Trophoblast cell (in vitro differentiated cells and primary cell): ENCODE measurements at regions not wholly inside any gene's neighbourhood (a gene's known extent, or its start where the extent isn't known, plus 50 kb on each side); places are given as distances from the start of the nearest gene placed in this dataset.
A peak's percentile ranks its signal among the peaks of the same experiment; 100 is the strongest.

Experiments used
- DNase-seq, 2 donors: peaks; one replicate each; pipeline ENCODE4 v3.0.0-alpha.2; 2016
- H2AFZ ChIP-seq: 2 replicates; pipeline ENCODE4 v1.6.1; 2013; ENCODE audit warnings: low read length, moderate library complexity, mild to moderate bottlenecking; ENCODE audit not compliant: insufficient read depth, poor library complexity
- H2AK5ac ChIP-seq: 2 replicates; pipeline ENCODE4 v1.6.1; 2013; ENCODE audit warnings: mild to moderate bottlenecking, low read length
- H2BK120ac ChIP-seq: 2 replicates; pipeline ENCODE4 v1.6.1; 2013; ENCODE audit warnings: low read length, mild to moderate bottlenecking, moderate library complexity; ENCODE audit not compliant: insufficient read depth, poor library complexity
- H2BK12ac ChIP-seq: 2 replicates; pipeline ENCODE4 v1.6.1; 2013; ENCODE audit warnings: mild to moderate bottlenecking, low read length, moderate library complexity
- H2BK5ac ChIP-seq: 2 replicates; pipeline ENCODE4 v1.6.1; 2013; ENCODE audit warnings: low read length, low read depth, moderate library complexity, mild to moderate bottlenecking; ENCODE audit not compliant: poor library complexity
- H3K14ac ChIP-seq: 2 replicates; pipeline ENCODE4 v1.6.1; 2013; ENCODE audit warnings: mild to moderate bottlenecking, low read length
- H3K18ac ChIP-seq: 2 replicates; pipeline ENCODE4 v1.6.1; 2013; ENCODE audit warnings: mild to moderate bottlenecking, low read length
- H3K23ac ChIP-seq: 2 replicates; pipeline ENCODE4 v1.6.1; 2013; ENCODE audit warnings: low read length
- H3K27ac ChIP-seq: 2 replicates; pipeline ENCODE4 v1.5.1; 2013; ENCODE audit warnings: low read depth, mild to moderate bottlenecking, inconsistent platforms, low read length, moderate library complexity
- H3K27me3 ChIP-seq: 2 replicates; pipeline ENCODE4 v1.6.1; 2013; ENCODE audit warnings: inconsistent platforms, mild to moderate bottlenecking, low read length, moderate library complexity; ENCODE audit not compliant: insufficient read depth
- H3K36me3 ChIP-seq, 2 experiments: 1 replicate in 1 of 2; 2 replicates in 1 of 2; pipeline ENCODE4 v1.6.1; 2013; ENCODE audit warnings: low read length in 2 of 2, mild to moderate bottlenecking in 2 of 2, moderate library complexity in 1 of 2; ENCODE audit not compliant: insufficient read depth in 2 of 2, control insufficient read depth in 1 of 2
- H3K4ac ChIP-seq: 2 replicates; pipeline ENCODE4 v1.6.1; 2013; ENCODE audit warnings: low read depth, mild to moderate bottlenecking, low read length, moderate library complexity
- H3K4me1 ChIP-seq, 2 experiments: 1 replicate in 1 of 2; 2 replicates in 1 of 2; pipeline ENCODE4 v1.6.1; 2013; ENCODE audit warnings: low read length in 2 of 2, mild to moderate bottlenecking in 2 of 2, moderate library complexity in 1 of 2; ENCODE audit not compliant: insufficient read depth in 2 of 2, control insufficient read depth in 1 of 2
- H3K4me2 ChIP-seq: 2 replicates; pipeline ENCODE4 v1.6.1; 2013; ENCODE audit warnings: inconsistent platforms, mild to moderate bottlenecking, low read length, moderate library complexity
- H3K4me3 ChIP-seq: 2 replicates; pipeline ENCODE4 v1.5.1; 2013; ENCODE audit warnings: mild to moderate bottlenecking, low read depth, low read length, inconsistent platforms
- H3K79me1 ChIP-seq: one replicate; pipeline ENCODE4 v1.6.1; 2013; ENCODE audit warnings: low read length
- H3K79me2 ChIP-seq: 2 replicates; pipeline ENCODE4 v1.6.1; 2013; ENCODE audit warnings: low read length, mild to moderate bottlenecking; ENCODE audit not compliant: control insufficient read depth, insufficient read depth, poor library complexity
- H3K9ac ChIP-seq: 2 replicates; pipeline ENCODE4 v1.6.1; 2013; ENCODE audit warnings: mild to moderate bottlenecking, low read length
- H3K9me3 ChIP-seq: 2 replicates; pipeline ENCODE4 v1.6.1; 2013; ENCODE audit warnings: low read depth, mild to moderate bottlenecking, control low read depth, inconsistent platforms, low read length; ENCODE audit not compliant: insufficient read depth
- H4K12ac ChIP-seq: 2 replicates; pipeline ENCODE4 v1.6.1; 2013; ENCODE audit warnings: low read depth, mild to moderate bottlenecking, low read length, moderate library complexity
- H4K8ac ChIP-seq: 2 replicates; pipeline ENCODE4 v1.6.1; 2013; ENCODE audit warnings: low read depth, mild to moderate bottlenecking, low read length, moderate library complexity
- H4K91ac ChIP-seq: one replicate; pipeline ENCODE4 v1.6.1; 2013; ENCODE audit warnings: low read depth, mild to moderate bottlenecking, low read length, moderate library complexity
- WGBS: extraction: QIAGEN DNeasy Blood & Tissue Kit; methylation state at CpG from one replicate; pipeline ENCODE4 v1.1.7; 2013; ENCODE audit warnings: missing lambda C conversion rate; ENCODE audit not compliant: insufficient read length, insufficient coverage; ENCODE audit errors: extremely low coverage; 5-methylcytosine and 5-hydroxymethylcytosine counted together

GRCh38 chr10:78451592-78451991, 417.9 kb downstream of the RPS24 start:
- Histone ChIP-seq H3K9ac (no peak overlapping the region), H3K4ac (no peak overlapping the region), H3K18ac (no peak overlapping the region), H2BK120ac (no peak overlapping the region), H3K4me2 (no peak overlapping the region), H3K4me3 (no peak overlapping the region), H3K36me3 (no peaks in the 10 kb centered on the region), H3K23ac (no peak overlapping the region), H4K8ac (no peak overlapping the region), H3K79me1 (peaks cover 7% of the 10 kb centered on the region), H3K27me3 (no peaks in the 10 kb centered on the region), H3K14ac (no peak overlapping the region), H3K4me1 (peaks cover 5 to 15% of the 10 kb centered on the region in 2 experiments), H3K27ac (no peak overlapping the region), H2BK12ac (peak overlapping the region; percentile 4), H3K79me2 (no peaks in the 10 kb centered on the region), H2AFZ (no peak overlapping the region), H4K12ac (no peak overlapping the region), H2AK5ac (no peak overlapping the region), H3K9me3 (no peaks in the 10 kb centered on the region), H4K91ac (peak overlapping the region; percentile 13), H2BK5ac (no peak overlapping the region)
- no peak for DNase-seq
- WGBS = no CpG with 5 or more reads among the region's 10 CpGs

GRCh38 chr10:78454123-78454645, 420.5 kb downstream of the RPS24 start:
- Histone ChIP-seq H3K27ac (no peak overlapping the region), H2AK5ac (no peak overlapping the region), H3K79me1 (peaks cover 10% of the 10 kb centered on the region), H3K4me2 (no peak overlapping the region), H3K4me3 (no peak overlapping the region), H4K91ac (no peak overlapping the region), H3K36me3 (no peaks in the 10 kb centered on the region), H3K18ac (no peak overlapping the region), H2BK12ac (peak overlapping the region; percentile 8), H3K79me2 (no peaks in the 10 kb centered on the region), H3K4ac (no peak overlapping the region), H4K12ac (no peak overlapping the region), H3K27me3 (no peaks in the 10 kb centered on the region), H4K8ac (no peak overlapping the region), H3K9ac (no peak overlapping the region), H2BK5ac (no peak overlapping the region), H3K4me1 (peaks cover 11 to 21% of the 10 kb centered on the region in 2 experiments), H2BK120ac (no peak overlapping the region), H3K14ac (no peak overlapping the region), H3K9me3 (no peaks in the 10 kb centered on the region), H2AFZ (no peak overlapping the region), H3K23ac (no peak overlapping the region)
- DNase-seq = no peak
- no CpG with 5 or more reads among the region's 7 CpGs for WGBS

DNA sequence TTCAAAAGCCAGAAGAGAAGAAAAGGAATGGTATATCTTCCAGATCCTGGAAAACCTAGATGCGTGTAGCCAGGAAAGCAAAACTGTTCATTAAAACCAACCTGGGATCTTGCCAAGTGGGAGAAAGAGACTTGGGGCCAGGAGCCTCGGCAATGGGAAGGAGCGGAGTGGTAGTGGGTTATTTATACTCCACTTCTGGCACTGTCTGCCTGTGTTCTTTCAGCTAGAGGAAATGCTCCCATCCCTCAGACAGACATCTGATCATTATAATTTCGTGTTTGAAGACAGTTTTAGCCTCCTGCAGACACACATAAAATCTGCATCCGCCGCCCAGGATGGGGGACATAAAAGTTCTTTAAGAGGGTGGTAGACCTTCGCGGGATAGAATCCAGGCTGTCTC, 421.6 kb downstream of the RPS24 start:
- WGBS = no CpG with 5 or more reads among the region's 8 CpGs

GRCh38 chr10:78455811-78456210, 422.1 kb downstream of the RPS24 start:
- Histone ChIP-seq H2BK5ac (no peak overlapping the region), H3K36me3 (no peaks in the 10 kb centered on the region), H3K4me1 (peaks cover 13 to 18% of the 10 kb centered on the region in 2 experiments), H3K4ac (no peak overlapping the region), H3K9ac (no peak overlapping the region), H3K27ac (no peak overlapping the region), H3K27me3 (no peaks in the 10 kb centered on the region), H3K9me3 (no peaks in the 10 kb centered on the region), H4K12ac (no peak overlapping the region), H2BK120ac (peak overlapping the region; percentile 27), H3K4me3 (no peak overlapping the region), H2AK5ac (no peak overlapping the region), H4K91ac (peak overlapping the region; percentile 21), H2AFZ (no peak overlapping the region), H3K79me1 (peaks cover 14% of the 10 kb centered on the region), H3K79me2 (no peaks in the 10 kb centered on the region), H3K18ac (no peak overlapping the region), H4K8ac (no peak overlapping the region), H3K23ac (no peak overlapping the region), H3K14ac (no peak overlapping the region), H3K4me2 (no peak overlapping the region), H2BK12ac (peak overlapping the region; percentile 53)
- WGBS = no CpG with 5 or more reads among the region's 9 CpGs
- DNase-seq = no peak

More for the DNA sequence above, 421.6 kb downstream of the RPS24 start:
- Histone ChIP-seq H3K27me3 (no peaks in the 10 kb centered on the region), H3K36me3 (no peaks in the 10 kb centered on the region), H3K23ac (no peak overlapping the region), H2AK5ac (no peak overlapping the region), H3K4ac (no peak overlapping the region), H3K27ac (no peak overlapping the region), H3K79me2 (no peaks in the 10 kb centered on the region), H3K18ac (no peak overlapping the region), H3K4me2 (no peak overlapping the region), H3K9ac (no peak overlapping the region), H3K4me1 (peaks cover 17 to 22% of the 10 kb centered on the region in 2 experiments), H2BK120ac (peak overlapping the region; percentile 27), H2BK5ac (no peak overlapping the region), H4K91ac (peak overlapping the region; percentile 21), H4K8ac (no peak overlapping the region), H3K9me3 (no peaks in the 10 kb centered on the region), H4K12ac (no peak overlapping the region), H3K4me3 (no peak overlapping the region), H2AFZ (no peak overlapping the region), H2BK12ac (peak overlapping the region; percentile 53), H3K14ac (no peak overlapping the region), H3K79me1 (peaks cover 14% of the 10 kb centered on the region)
- DNase-seq = no peak
